SK-N-SH (cell line): ENCODE measurements at regions not wholly inside any gene's neighbourhood (a gene's known extent, or its start where the extent isn't known, plus 50 kb on each side); places are given as distances from the start of the nearest gene placed in this dataset.

Source experiments
- CTCF ChIA-PET: fragments of 300-600, 350-600 bp; formaldehyde crosslinking; extraction: SDS; loops from one replicate; lab custom pipeline; 2021; lab: Yijun Ruan, JAX
- POLR2A ChIA-PET: fragments of 350-600 bp; sonication (Branson Sonifier 250); formaldehyde crosslinking; extraction: SDS; loops from one replicate; lab custom pipeline; 2020; ENCODE audit warnings: antibody characterized with exemption, inconsistent platforms; lab: Yijun Ruan, JAX
- DNase-seq: peaks from one replicate; pipeline ENCODE4 v3.0.0; 2012
- H2AFZ ChIP-seq: fragments of 200-600 bp; sonication (generic); 2 replicates; pipeline ENCODE4 v1.8.1; 2016; ENCODE audit warnings: antibody characterized with exemption, mild to moderate bottlenecking, low read depth
- H3F3A ChIP-seq: fragments of 200-600 bp; sonication (generic); replicated peaks from 2 replicates; pipeline ENCODE3; 2016; ENCODE audit warnings: antibody characterized with exemption, mild to moderate bottlenecking; ENCODE audit not compliant: insufficient read depth
- H3K27ac ChIP-seq, 2 experiments: fragments of 200-500 bp in 1 of 2; fragments of 200-600 bp in 1 of 2; sonication (Bioruptor generic) in 1 of 2; sonication (generic), shearing (Covaris generic) in 1 of 2; 2 replicates each; pipeline versions ENCODE4 v1.5.1 to v1.6.1; 2014 to 2016; ENCODE audit warnings: low read depth in 2 of 2, inconsistent platforms in 1 of 2, low read length in 1 of 2, mild to moderate bottlenecking in 1 of 2, mixed read lengths in 1 of 2
- H3K27me3 ChIP-seq: fragments of 200-600 bp; sonication (generic), shearing (Covaris generic); 2 replicates; pipeline ENCODE4 v1.6.1; 2016; ENCODE audit warnings: mixed run types; ENCODE audit not compliant: insufficient read depth
- H3K36me3 ChIP-seq, 2 experiments: fragments of 200-500 bp in 1 of 2; fragments of 200-600 bp in 1 of 2; sonication (Bioruptor generic) in 1 of 2; sonication (generic) in 1 of 2; replicated peaks in 1 of 2; 2 replicates each; pipeline versions ENCODE3 to v1.5.1; 2014 to 2016; ENCODE audit warnings: low read length in 1 of 2, mild to moderate bottlenecking in 1 of 2; ENCODE audit not compliant: insufficient read depth in 2 of 2, control insufficient read depth in 1 of 2
- H3K4me1 ChIP-seq, 2 experiments: fragments of 200-500 bp in 1 of 2; fragments of 200-600 bp in 1 of 2; sonication (Bioruptor generic) in 1 of 2; sonication (generic), shearing (Covaris generic) in 1 of 2; 2 replicates each; pipeline versions ENCODE4 v1.5.1 to v1.6.1; 2014 to 2016; ENCODE audit warnings: low read depth in 1 of 2, low read length in 1 of 2, mixed run types in 1 of 2; ENCODE audit not compliant: insufficient read depth in 2 of 2, control insufficient read depth in 1 of 2
- H3K4me2 ChIP-seq: fragments of 200-600 bp; sonication (generic), shearing (Covaris generic); 2 replicates; pipeline ENCODE4 v1.6.1; 2017; ENCODE audit warnings: mixed run types
- H3K4me3 ChIP-seq, 2 experiments: fragments of 200-500 bp in 1 of 2; fragments of 200-600 bp in 1 of 2; sonication (Bioruptor generic) in 1 of 2; sonication (generic), shearing (Covaris generic) in 1 of 2; 2 replicates each; pipeline versions ENCODE4 v1.5.1 to v1.8.1; 2014 to 2016; ENCODE audit warnings: low read depth in 2 of 2, inconsistent platforms in 1 of 2, low read length in 1 of 2, mild to moderate bottlenecking in 1 of 2, mixed read lengths in 1 of 2, moderate library complexity in 1 of 2
- H3K79me2 ChIP-seq: fragments of 200-600 bp; sonication (generic); 2 replicates; pipeline ENCODE4 v1.8.1; 2017; ENCODE audit warnings: mild to moderate bottlenecking; ENCODE audit not compliant: insufficient read depth
- H3K9ac ChIP-seq: fragments of 200-600 bp; sonication (generic); 2 replicates; pipeline ENCODE4 v1.6.1; 2017; ENCODE audit warnings: mixed run types
- H3K9me2 ChIP-seq: fragments of 200-600 bp; sonication (generic); 2 replicates; pipeline ENCODE4 v1.6.1; 2017; ENCODE audit warnings: mixed run types
- H3K9me3 ChIP-seq: fragments of 200-600 bp; sonication (generic); 2 replicates; pipeline ENCODE4 v1.6.1; 2017; ENCODE audit warnings: mixed run types, mild to moderate bottlenecking, moderate library complexity
- H4K20me1 ChIP-seq: fragments of 200-600 bp; sonication (generic); 2 replicates; pipeline ENCODE4 v1.6.1; 2017; ENCODE audit warnings: mild to moderate bottlenecking, mixed run types; ENCODE audit not compliant: insufficient read depth
- ELF1 ChIP-seq: IDR thresholded peaks from 2 replicates; pipeline ENCODE4 v1.4.0; 2012
- FOSL2 ChIP-seq: IDR thresholded peaks from 2 replicates; pipeline ENCODE4 v1.4.0; 2012; ENCODE audit warnings: low read depth, mild to moderate bottlenecking, moderate library complexity, borderline replicate concordance
- FOXJ3 ChIP-seq: sonication (generic); formaldehyde crosslinking; IDR thresholded peaks from 2 replicates; pipeline ENCODE4 v1.5.1; 2020; ENCODE audit warnings: mild to moderate bottlenecking, missing genetic modification reagents
- GABPA ChIP-seq: IDR thresholded peaks from 2 replicates; pipeline ENCODE4 v1.4.0; 2012; ENCODE audit warnings: low read depth, mild to moderate bottlenecking
- JUND ChIP-seq: IDR thresholded peaks from 2 replicates; pipeline ENCODE4 v1.4.0; 2012
- MEF2A ChIP-seq: IDR thresholded peaks from 2 replicates; pipeline ENCODE4 v1.4.0; 2012; ENCODE audit warnings: low read depth, borderline replicate concordance
- NFIC ChIP-seq: IDR thresholded peaks from 2 replicates; pipeline ENCODE4 v1.4.0; 2012; ENCODE audit warnings: borderline replicate concordance
- RFX5 ChIP-seq: IDR thresholded peaks from 2 replicates; pipeline ENCODE4 v1.6.1; 2012; ENCODE audit warnings: mild to moderate bottlenecking, improper control_type of control experiment, low read length
- RXRA ChIP-seq: IDR thresholded peaks from 2 replicates; pipeline ENCODE4 v1.4.0; 2012; ENCODE audit warnings: low read depth, mild to moderate bottlenecking, borderline replicate concordance
- TAF1 ChIP-seq: IDR thresholded peaks from 2 replicates; pipeline ENCODE4 v1.6.1; 2012; ENCODE audit warnings: low read depth, mild to moderate bottlenecking, low read length, moderate library complexity, borderline replicate concordance
- TCF12 ChIP-seq: IDR thresholded peaks from 2 replicates; pipeline ENCODE4 v1.4.0; 2012
- TEAD4 ChIP-seq: IDR thresholded peaks from 2 replicates; pipeline ENCODE4 v1.4.0; 2012; ENCODE audit warnings: mild to moderate bottlenecking, borderline replicate concordance; ENCODE audit not compliant: insufficient read depth
- WGBS: methylation state at CpG from one replicate; pipeline ENCODE4 v1.1.6; 2017; ENCODE audit warnings: low lambda C conversion rate; 5-methylcytosine and 5-hydroxymethylcytosine counted together
- TF ChIP-seq, protein P1 (sequence below): IDR thresholded peaks from 2 replicates; pipeline ENCODE4 v1.4.0; 2012; ENCODE audit warnings: low read depth, borderline replicate concordance
- TF ChIP-seq, protein P2 (sequence below): IDR thresholded peaks from 2 replicates; pipeline ENCODE4 v1.4.0; 2012; ENCODE audit warnings: low read depth, borderline replicate concordance
- TF ChIP-seq, protein P3 (sequence below): IDR thresholded peaks from 2 replicates; pipeline ENCODE4; 2012
- TF ChIP-seq, protein P4 (sequence below): fragments of 150-350 bp; IDR thresholded peaks from 2 replicates; pipeline ENCODE4 v1.6.1; 2016; ENCODE audit warnings: mild to moderate bottlenecking, low read depth, low read length
- TF ChIP-seq, protein P5 (sequence below): fragments of 200-600 bp; sonication (generic); IDR thresholded peaks from 2 replicates; pipeline ENCODE4 v1.6.1; 2017; ENCODE audit warnings: antibody characterized with exemption, mild to moderate bottlenecking, moderate library complexity

DNA sequence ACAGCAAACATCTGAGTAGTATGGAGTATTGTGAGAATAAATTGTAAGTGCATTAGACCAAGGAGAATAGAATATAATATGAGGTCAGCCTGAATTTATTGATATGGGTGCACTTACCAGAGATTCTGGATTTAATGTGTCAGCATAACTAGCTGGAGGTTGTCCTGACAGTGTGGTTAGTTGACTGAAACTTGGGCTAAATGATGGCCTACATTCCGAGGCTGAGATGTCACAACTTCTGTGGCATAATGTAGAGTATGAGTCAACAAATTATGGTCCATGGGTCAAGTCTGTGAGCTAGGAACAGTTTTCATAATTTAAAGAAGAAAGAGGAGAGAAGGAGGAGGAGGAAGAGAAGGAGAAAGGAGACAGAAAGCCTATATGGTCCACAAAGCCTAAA lies 127.6 kb downstream of the QPCT start:
- WGBS, result 31% methylated on average over 1 of the region's 1 CpG
- POLR2A ChIA-PET, result no interaction called here
- no peak overlapping the region for H2AFZ ChIP-seq
- DNase-seq, result no peak
- H3K4me1 ChIP-seq, result peaks cover 0 to 19% of the 10 kb centered on the region in 2 experiments; a peak in 3 of 4 replicates
- H3K9me2 ChIP-seq, result no peaks in the 10 kb centered on the region
- H3K79me2 ChIP-seq, result no peaks in the 10 kb centered on the region
- peak overlapping the region; percentile 8; the same call in 1 of the 2 replicates for H3K9ac ChIP-seq
- H3K4me3 ChIP-seq, result no peak overlapping the region
- TF ChIP-seq, protein P1, sequence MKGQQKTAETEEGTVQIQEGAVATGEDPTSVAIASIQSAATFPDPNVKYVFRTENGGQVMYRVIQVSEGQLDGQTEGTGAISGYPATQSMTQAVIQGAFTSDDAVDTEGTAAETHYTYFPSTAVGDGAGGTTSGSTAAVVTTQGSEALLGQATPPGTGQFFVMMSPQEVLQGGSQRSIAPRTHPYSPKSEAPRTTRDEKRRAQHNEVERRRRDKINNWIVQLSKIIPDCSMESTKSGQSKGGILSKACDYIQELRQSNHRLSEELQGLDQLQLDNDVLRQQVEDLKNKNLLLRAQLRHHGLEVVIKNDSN, result no peak
- TF ChIP-seq, protein P2, sequence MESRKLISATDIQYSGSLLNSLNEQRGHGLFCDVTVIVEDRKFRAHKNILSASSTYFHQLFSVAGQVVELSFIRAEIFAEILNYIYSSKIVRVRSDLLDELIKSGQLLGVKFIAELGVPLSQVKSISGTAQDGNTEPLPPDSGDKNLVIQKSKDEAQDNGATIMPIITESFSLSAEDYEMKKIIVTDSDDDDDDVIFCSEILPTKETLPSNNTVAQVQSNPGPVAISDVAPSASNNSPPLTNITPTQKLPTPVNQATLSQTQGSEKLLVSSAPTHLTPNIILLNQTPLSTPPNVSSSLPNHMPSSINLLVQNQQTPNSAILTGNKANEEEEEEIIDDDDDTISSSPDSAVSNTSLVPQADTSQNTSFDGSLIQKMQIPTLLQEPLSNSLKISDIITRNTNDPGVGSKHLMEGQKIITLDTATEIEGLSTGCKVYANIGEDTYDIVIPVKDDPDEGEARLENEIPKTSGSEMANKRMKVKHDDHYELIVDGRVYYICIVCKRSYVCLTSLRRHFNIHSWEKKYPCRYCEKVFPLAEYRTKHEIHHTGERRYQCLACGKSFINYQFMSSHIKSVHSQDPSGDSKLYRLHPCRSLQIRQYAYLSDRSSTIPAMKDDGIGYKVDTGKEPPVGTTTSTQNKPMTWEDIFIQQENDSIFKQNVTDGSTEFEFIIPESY, result no peak
- peak; percentile 64 for TF ChIP-seq FOSL2
- no peak for TF ChIP-seq TAF1
- peak; percentile 45; the same call in 1 of the 2 replicates for TF ChIP-seq TCF12
- TF ChIP-seq TEAD4, result 0 out of 2 replicates have a peak, but pooled peaks have one; percentile 27
- TF ChIP-seq ELF1, result no peak
- TF ChIP-seq, protein P3, sequence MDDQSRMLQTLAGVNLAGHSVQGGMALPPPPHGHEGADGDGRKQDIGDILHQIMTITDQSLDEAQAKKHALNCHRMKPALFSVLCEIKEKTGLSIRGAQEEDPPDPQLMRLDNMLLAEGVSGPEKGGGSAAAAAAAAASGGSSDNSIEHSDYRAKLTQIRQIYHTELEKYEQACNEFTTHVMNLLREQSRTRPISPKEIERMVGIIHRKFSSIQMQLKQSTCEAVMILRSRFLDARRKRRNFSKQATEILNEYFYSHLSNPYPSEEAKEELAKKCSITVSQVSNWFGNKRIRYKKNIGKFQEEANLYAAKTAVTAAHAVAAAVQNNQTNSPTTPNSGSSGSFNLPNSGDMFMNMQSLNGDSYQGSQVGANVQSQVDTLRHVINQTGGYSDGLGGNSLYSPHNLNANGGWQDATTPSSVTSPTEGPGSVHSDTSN, result peak; percentile 48
- TF ChIP-seq NFIC, result no peak
- TF ChIP-seq, protein P4, sequence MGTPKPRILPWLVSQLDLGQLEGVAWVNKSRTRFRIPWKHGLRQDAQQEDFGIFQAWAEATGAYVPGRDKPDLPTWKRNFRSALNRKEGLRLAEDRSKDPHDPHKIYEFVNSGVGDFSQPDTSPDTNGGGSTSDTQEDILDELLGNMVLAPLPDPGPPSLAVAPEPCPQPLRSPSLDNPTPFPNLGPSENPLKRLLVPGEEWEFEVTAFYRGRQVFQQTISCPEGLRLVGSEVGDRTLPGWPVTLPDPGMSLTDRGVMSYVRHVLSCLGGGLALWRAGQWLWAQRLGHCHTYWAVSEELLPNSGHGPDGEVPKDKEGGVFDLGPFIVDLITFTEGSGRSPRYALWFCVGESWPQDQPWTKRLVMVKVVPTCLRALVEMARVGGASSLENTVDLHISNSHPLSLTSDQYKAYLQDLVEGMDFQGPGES, result no peak
- no peak for TF ChIP-seq RFX5
- no peak for TF ChIP-seq MEF2A
- no peak for TF ChIP-seq GABPA
- TF ChIP-seq FOXJ3 (CRISPR knock-in tag), result no peak
- TF ChIP-seq, protein P5, sequence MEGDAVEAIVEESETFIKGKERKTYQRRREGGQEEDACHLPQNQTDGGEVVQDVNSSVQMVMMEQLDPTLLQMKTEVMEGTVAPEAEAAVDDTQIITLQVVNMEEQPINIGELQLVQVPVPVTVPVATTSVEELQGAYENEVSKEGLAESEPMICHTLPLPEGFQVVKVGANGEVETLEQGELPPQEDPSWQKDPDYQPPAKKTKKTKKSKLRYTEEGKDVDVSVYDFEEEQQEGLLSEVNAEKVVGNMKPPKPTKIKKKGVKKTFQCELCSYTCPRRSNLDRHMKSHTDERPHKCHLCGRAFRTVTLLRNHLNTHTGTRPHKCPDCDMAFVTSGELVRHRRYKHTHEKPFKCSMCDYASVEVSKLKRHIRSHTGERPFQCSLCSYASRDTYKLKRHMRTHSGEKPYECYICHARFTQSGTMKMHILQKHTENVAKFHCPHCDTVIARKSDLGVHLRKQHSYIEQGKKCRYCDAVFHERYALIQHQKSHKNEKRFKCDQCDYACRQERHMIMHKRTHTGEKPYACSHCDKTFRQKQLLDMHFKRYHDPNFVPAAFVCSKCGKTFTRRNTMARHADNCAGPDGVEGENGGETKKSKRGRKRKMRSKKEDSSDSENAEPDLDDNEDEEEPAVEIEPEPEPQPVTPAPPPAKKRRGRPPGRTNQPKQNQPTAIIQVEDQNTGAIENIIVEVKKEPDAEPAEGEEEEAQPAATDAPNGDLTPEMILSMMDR, result no peak
- peak; percentile 52 for TF ChIP-seq JUND
- TF ChIP-seq RXRA, result no peak
- no peaks in the 10 kb centered on the region for H3K27me3 ChIP-seq
- no peaks in the 10 kb centered on the region for H4K20me1 ChIP-seq
- H3K27ac ChIP-seq, result peak overlapping the region in 1 of 2 experiments; percentile 71; a peak in 2 of 4 replicates
- CTCF ChIA-PET, result interaction anchor here (1.2 to 1.4 kb wide), 2 partner anchors 9 to 16 kb away, joined by 4 read pairs; no protein-coding TSS in a partner anchor
- H3K9me3 ChIP-seq, result no peaks in the 10 kb centered on the region
- no peaks in the 10 kb centered on the region for H3K36me3 ChIP-seq
- H3F3A ChIP-seq, result peaks cover 13% of the 10 kb centered on the region
- H3K4me2 ChIP-seq, result peak overlapping the region; percentile 42; the same call in 1 of the 2 replicates
